GM18907 (cell line): ENCODE measurements at regions not wholly inside any gene's neighbourhood (a gene's known extent, or its start where the extent isn't known, plus 50 kb on each side); places are given as distances from the start of the nearest gene placed in this dataset.

Source experiments
- ATAC-seq: cut with Tn5 transposase; IDR thresholded peaks from one replicate; pipeline ENCODE4 v1.9.1; 2021; ENCODE audit warnings: mild to moderate bottlenecking, moderate library complexity; ENCODE audit not compliant: unreplicated experiment

GRCh38 chr1:218754477-218754876 lies 409.3 kb downstream of the TGFB2 start:
- no peak for ATAC-seq

DNA sequence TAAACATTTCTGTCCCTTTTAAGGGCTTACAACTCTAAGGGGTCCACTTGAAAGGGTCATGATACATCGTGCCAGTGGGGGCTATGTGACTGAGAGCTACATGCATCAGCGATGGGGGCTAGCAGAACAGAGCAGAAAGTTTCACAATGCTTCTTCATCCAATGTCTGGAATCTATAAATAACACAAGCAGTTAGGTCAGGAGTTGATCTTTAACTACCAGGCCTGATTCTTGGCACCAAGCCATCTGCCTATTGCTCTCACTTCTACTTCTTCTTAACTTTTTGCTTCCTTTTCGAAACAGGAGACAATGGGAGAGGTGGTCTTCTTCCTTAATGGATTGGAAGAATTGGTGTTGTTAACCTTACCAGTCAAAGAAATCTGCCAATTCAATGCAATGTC lies 410.0 kb downstream of the TGFB2 start:
- no peak for ATAC-seq

DNA sequence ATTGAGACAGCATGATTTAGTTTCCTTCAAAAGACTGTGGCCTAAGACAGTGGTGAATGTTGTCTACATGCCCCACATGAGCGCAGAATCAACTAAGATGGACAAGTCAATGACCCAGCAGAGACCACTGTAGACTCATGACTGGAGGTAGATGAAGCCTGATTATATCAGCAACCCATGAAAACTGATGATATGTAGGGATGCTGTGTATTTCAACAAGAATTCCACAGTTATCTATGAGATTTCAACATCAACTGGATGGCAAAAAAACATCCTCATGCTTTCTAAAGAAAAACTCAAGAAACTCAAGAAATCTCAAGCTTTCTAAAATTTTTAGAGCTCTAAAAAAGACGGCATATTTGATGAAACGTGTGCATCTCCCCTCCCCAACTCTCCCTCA lies 413.9 kb upstream of the LYPLAL1 start:
- ATAC-seq, result no peak

DNA sequence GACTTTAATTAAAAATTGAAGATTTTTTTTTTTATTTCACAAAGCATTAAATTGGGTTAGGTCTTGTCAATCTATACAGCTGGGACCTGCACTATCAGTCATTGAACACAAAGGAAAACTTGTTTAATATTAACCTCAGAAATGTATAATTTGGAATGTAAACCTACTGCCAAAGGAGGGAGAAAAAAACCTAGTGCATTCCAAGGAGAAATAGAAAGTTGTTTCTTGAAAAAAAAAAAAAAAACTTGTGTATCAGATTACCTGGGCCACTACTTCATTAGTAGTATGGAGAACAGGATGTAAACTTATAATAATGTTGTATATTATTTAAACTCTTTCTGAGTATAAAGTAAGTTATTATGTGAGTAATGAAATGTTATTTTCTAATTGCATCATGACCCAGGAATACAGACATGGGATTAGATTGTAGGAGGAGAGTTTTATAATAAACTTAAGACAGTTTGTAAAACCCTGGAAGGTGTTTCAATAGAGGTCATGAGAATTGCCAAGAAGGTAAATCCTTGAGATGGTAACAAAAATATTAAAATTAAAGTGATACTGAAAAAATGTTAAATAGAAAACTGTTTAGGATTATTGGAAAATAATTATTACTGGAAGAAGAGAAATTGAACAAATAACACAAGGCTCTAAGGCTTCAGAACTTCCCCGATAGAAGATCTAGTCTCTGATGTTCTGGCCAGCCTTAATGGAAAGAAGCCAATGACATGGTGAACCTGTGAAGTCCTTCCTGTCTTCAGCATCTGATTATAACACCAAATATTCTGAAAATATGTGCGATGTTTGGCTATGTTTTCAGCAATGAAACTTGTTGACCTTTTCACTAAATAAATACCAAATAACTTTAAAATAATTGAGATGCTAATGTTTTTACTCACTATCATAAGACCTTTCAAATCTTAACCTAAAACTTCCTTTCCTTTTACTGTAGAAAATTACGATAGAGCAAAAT lies 412.8 kb upstream of the LYPLAL1 start:
- no peak for ATAC-seq

DNA sequence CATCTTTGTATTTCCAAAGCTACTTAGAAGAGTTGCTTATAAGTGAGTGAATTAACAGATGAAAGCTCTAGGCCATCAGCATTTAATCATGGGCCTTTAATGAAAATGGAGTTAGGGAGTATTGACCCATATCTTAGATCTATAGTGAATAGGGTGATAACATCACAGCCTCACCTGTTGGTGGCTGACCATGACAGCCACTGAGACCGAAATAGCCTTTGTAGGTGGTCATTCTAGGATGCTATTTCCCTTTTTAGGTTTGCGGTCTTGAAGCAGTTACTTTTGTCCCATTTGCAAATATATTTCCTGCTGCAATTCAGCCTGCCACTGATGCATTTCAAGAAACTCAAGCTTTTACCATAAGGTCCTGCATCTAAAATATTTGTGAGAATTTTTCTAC lies 410.1 kb upstream of the LYPLAL1 start:
- no peak for ATAC-seq

DNA sequence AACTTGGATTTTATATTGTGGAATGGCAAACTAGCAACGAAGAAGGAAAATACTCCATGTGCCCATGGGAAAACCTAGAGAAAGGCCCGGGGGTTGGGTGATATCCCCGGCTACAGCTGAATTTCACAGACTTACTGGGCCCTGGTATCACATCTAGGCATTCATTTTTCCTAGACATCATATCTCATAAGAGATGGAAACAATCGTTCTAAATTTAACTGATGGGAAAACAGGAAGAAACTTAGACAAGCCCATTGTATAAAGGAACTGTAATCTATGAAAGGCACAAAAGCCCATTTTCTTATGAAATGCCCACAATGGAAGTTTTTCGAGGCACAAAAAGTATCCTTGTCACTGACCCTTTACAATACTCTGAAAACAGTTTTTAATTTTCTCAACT lies 407.9 kb upstream of the LYPLAL1 start:
- ATAC-seq, result no peak

DNA sequence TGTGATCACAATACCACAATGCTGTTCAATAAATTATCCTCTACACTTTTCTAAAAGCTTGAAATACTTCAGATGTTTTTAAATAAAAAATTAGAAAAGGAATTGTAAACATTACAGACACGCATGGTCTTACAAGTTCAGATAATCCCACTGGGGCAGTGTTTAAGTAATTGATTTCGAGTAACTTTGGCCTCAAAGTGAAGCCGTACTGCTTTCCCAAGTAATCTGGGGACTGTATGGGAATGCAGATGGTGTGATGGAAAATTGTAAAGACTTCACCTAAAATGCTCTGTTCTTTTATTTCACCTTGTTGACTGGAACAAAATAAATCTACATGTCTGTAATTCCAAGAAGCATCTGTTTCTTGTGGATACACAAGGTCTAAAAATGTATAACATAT lies 401.7 kb upstream of the LYPLAL1 start:
- no peak for ATAC-seq

DNA sequence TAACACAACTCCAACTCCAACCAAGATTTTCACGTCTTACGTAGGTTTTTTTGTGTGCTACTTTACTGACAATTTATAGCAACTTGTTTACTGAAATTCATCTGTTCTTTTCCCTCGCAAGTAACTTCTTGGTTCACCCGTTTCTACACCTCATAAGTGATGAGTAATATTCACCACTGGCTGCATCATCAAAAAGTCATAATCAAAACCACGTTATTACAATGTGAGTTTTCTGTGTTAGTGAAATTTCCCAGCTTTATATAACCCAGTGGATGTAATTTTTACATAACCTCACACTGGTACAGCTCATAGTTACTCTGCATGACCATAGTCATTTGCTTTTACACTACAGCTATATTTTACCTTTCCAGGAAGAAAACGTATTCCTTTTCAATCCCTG lies 401.1 kb upstream of the LYPLAL1 start:
- no peak for ATAC-seq

- ATAC-seq, result no peak
Measured at GRCh38 chr1:218775501-218776021, 398.1 kb upstream of the LYPLAL1 start.

- ATAC-seq, result no peak
Measured at GRCh38 chr1:218778257-218779126, 395.2 kb upstream of the LYPLAL1 start.

GRCh38 chr1:218779341-218780100 lies 394.2 kb upstream of the LYPLAL1 start:
- no peak for ATAC-seq

DNA sequence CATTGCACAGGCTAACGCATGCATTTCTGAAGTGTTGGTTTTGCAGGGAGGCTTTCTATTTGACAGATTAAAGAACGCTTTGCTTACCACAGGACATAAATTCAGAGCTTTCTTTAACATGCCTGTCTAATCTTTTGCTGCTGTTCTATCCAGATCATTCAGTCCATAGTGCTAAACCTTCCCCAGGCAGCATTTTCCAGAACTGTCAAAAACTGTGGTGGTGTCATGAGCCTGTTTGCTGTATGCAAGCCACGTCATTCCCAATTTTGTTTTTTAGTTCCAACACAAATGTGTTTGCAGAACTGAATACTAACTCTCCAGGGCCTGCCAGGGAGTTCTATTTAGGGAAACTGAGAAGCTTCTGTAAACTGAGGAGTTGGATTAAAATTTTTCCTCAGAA lies 390.5 kb upstream of the LYPLAL1 start:
- no peak for ATAC-seq

GRCh38 chr1:218783916-218784315 lies 389.8 kb upstream of the LYPLAL1 start:
- ATAC-seq, result no peak

DNA sequence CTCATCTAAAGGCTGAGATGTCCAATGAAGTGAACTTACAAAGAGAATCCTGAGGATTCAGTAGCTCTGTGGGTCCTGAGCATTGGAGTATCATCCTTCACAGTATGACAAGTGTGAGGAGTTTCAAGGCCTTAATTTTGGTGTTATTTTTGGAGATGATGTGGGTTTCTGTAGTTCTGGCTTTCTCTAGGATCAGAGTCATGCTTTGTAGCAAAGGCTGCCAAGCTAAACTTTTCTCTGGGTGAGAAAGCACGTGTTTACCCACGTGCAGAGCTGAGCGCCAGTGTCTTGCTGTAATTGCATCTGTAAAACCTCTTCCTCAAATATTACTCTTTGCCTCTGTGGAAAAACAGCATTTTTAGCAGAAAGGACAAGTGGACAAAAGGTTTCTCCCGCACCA lies 387.8 kb upstream of the LYPLAL1 start:
- ATAC-seq, result no peak

DNA sequence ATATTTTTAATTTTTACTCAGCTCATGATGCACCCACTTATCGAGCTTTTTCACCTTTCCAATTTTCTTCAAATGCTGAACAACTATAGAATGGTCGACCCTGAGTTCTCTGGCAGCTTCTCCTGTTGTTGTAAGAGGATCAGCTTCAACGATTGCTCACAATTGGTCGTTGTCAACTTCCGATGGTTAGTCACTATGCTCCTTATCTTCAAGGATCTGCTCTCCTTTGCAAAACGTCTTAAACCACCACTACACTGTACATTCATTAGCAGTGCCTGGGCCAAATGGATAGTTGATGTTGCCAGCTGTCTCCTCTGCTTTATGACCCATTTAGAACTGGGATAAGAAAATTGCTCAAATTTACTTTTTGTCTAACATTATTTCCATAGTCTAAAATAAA lies 385.9 kb upstream of the LYPLAL1 start:
- no peak for ATAC-seq

- no peak for ATAC-seq
Measured at GRCh38 chr1:218796773-218797172, 376.9 kb upstream of the LYPLAL1 start.

- ATAC-seq, result no peak
Measured at GRCh38 chr1:218802799-218803198, 370.9 kb upstream of the LYPLAL1 start.

GRCh38 chr1:218803351-218803997 lies 370.2 kb upstream of the LYPLAL1 start:
- no peak for ATAC-seq

DNA sequence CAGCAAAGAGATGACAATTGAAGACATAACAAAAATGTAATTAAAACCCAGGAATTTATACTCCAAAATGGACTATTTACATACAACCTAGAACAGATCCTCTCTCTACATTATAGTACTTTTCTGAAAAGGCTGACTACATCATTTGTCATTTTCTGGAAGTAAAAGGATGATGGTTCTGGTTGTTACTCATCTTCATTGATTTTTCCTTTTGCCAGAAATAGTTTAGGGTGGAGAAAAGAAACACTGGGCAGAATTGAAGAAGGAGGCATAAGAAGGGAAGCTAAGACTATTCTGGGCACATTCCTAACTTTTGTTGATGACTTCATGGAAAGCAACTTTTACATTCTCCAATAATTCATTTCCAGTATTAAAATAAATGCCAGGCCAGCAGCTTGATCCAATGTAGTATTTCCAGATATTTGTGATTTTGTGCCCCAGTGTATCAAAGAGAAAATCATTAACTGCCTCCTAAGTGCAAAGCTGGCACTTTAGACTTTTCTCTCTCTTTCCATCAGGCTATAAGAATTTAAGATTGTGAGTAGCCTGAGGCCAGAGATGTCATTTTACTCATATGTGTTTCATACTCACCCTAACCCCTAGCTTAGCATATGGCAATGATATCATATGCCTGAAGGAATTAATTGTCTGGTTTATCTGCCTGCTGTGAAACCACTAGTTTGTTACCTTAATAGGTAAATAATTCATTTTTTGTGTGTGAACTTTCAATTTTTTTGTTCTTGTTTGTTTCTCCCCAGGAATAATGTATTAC lies 369.5 kb upstream of the LYPLAL1 start:
- ATAC-seq, result no peak

DNA sequence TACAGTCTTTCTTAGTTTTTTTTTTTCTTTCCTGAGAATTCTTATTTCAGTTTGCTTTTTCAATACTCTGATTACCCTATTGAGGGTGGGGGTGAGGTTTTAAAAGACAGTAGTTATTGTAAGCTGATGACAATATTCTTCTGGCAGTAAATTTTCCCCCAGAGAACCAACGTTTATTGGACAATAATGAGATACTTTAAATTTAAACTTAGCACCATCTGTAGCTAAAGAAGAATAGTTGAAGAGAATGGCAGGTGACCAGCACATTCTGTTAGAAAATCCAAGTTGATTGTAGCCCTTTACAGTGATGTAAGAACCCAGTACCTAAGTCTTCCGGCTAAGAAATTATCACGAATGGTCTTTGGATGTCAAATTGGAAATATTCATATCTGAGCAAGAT lies 364.6 kb upstream of the LYPLAL1 start:
- ATAC-seq, result no peak
